PC-3 (cell line): ENCODE measurements at regions not wholly inside any gene's neighbourhood (a gene's known extent, or its start where the extent isn't known, plus 50 kb on each side); places are given as distances from the start of the nearest gene placed in this dataset.

Experiments used
- ATAC-seq: fragments of 200-7000 bp; cut with Tn5 transposase; 2 replicates; pipeline ENCODE4 v1.9.1; 2020; ENCODE audit warnings: mild to moderate bottlenecking, moderate library complexity
- BruUV-seq: library from RNA; stranded (reverse); fragments of 400-500 nt; replicated peaks from 2 replicates; lab custom pipeline; 2021; lab: Mats Ljungman, UMichigan
- CTCF ChIA-PET: fragments of 300-600 bp; sonication (Branson Sonifier 250); formaldehyde crosslinking; loops from one replicate; lab custom pipeline; 2022; ENCODE audit warnings: antibody characterized with exemption; lab: Charles Lee
- POLR2A ChIA-PET: fragments of 300-600 bp; sonication (Branson Sonifier 250); formaldehyde crosslinking; loops from one replicate; lab custom pipeline; 2022; ENCODE audit warnings: antibody characterized with exemption; ENCODE audit not compliant: unreplicated experiment; lab: Charles Lee
- DNase-seq: peaks from one replicate; pipeline ENCODE4 v3.0.0-alpha.2; 2015
- H2AFZ ChIP-seq: fragments of 300-600 bp; sonication (generic); 2 replicates; pipeline ENCODE4 v1.6.0; 2016; ENCODE audit warnings: antibody characterized with exemption, low read length
- H3F3A ChIP-seq: fragments of 300-600 bp; sonication (generic); one replicate; pipeline ENCODE4 v1.6.0; 2017; ENCODE audit warnings: antibody characterized with exemption, low read length, control low read depth, mild to moderate bottlenecking; ENCODE audit not compliant: unreplicated experiment
- H3K27ac ChIP-seq: fragments of 300-600 bp; sonication (generic); 2 replicates; pipeline ENCODE4 v1.5.1; 2016; ENCODE audit warnings: mild to moderate bottlenecking, low read length
- H3K27me3 ChIP-seq: fragments of 300-600 bp; sonication (generic); 2 replicates; pipeline ENCODE4 v1.6.1; 2016; ENCODE audit warnings: low read length, mixed read lengths
- H3K36me3 ChIP-seq: fragments of 300-600 bp; sonication (generic); 2 replicates; pipeline ENCODE4 v1.6.1; 2016; ENCODE audit warnings: low read depth, mixed run types, low read length, mixed read lengths
- H3K4me1 ChIP-seq: fragments of 300-600 bp; sonication (generic); 2 replicates; pipeline ENCODE4 v1.5.1; 2016; ENCODE audit warnings: low read length; ENCODE audit not compliant: insufficient read depth
- H3K4me2 ChIP-seq: fragments of 300-600 bp; sonication (generic); 2 replicates; pipeline ENCODE4 v1.6.0; 2016; ENCODE audit warnings: low read length
- H3K4me3 ChIP-seq: fragments of 300-600 bp; sonication (generic); 2 replicates; pipeline ENCODE4 v1.5.1; 2016; ENCODE audit warnings: mild to moderate bottlenecking, low read length, mixed read lengths
- H3K79me2 ChIP-seq: fragments of 300-600 bp; sonication (generic); 2 replicates; pipeline ENCODE4 v1.6.1; 2017; ENCODE audit warnings: low read length, mixed read lengths
- H3K9ac ChIP-seq: fragments of 300-600 bp; sonication (generic); 2 replicates; pipeline ENCODE4 v1.6.0; 2016; ENCODE audit warnings: mild to moderate bottlenecking, low read length
- H3K9me2 ChIP-seq: fragments of 300-600 bp; sonication (generic); replicated peaks from 2 replicates; pipeline ENCODE4 v1.6.1; 2016; ENCODE audit warnings: mixed run types, low read length, mixed read lengths
- H3K9me3 ChIP-seq: fragments of 300-600 bp; sonication (generic); 2 replicates; pipeline ENCODE4 v1.6.1; 2016; ENCODE audit warnings: low read length, mixed read lengths
- H4K20me1 ChIP-seq: fragments of 300-600 bp; sonication (generic); 2 replicates; pipeline ENCODE4 v1.6.1; 2016; ENCODE audit warnings: low read length, mixed read lengths
- EZH2 ChIP-seq: fragments of 300-600 bp; sonication (generic); IDR thresholded peaks from one replicate; pipeline ENCODE4 v1.6.1; 2017; ENCODE audit warnings: antibody characterized with exemption, mild to moderate bottlenecking, low read length; ENCODE audit not compliant: unreplicated experiment
- EZH2phosphoT487 ChIP-seq: fragments of 300-600 bp; sonication (generic); IDR thresholded peaks from 2 replicates; pipeline ENCODE4 v1.6.1; 2018; ENCODE audit warnings: mild to moderate bottlenecking, antibody characterized with exemption, low read length, borderline replicate concordance
- intact Hi-C: fragments of 100-400 bp; cut with micrococcal nuclease; formaldehyde crosslinking; loops from 2 replicates; pipeline ENCODE4 v1.9.0; 2023
- TF ChIP-seq, protein P1 (sequence below): fragments of 300-600 bp; sonication (generic); conservative IDR thresholded peaks from 2 replicates; pipeline ENCODE4 v1.5.1; 2017; ENCODE audit warnings: antibody characterized with exemption, low read depth, mild to moderate bottlenecking, low read length

DNA sequence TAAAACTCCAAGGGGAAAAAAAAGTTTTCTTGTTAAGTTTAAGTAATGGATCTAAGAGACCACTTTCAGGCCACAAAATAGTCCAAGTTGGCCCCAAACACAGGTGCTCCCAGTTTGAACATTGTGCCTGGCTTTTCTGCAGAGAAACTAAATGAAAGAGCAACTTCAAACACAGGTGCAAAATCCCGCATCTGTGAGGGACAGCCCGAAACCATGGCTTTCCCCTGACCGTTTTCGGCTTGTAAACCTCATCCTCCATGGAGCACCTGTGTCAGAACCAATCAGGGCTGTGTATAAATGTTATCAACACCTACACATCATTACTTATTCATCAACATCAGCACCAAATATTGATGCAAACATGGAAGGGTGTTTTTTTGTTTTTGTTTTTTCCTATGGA, 126.8 kb upstream of the OBI1 start:
- Histone ChIP-seq H3K79me2 (no peaks in the 10 kb centered on the region), H3K4me1 (no peaks in the 10 kb centered on the region), H3F3A (no peaks in the 10 kb centered on the region), H3K9ac (no peak overlapping the region), H3K9me2 (no peaks in the 10 kb centered on the region), H3K4me3 (no peak overlapping the region), H3K27me3 (peaks cover 68% of the 10 kb centered on the region), H3K9me3 (no peaks in the 10 kb centered on the region), H3K36me3 (no peaks in the 10 kb centered on the region), H4K20me1 (no peaks in the 10 kb centered on the region), H3K4me2 (no peak overlapping the region), H2AFZ (no peak overlapping the region), H3K27ac (no peak overlapping the region)
- ATAC-seq (no peak), DNase-seq (no peak)
- intact Hi-C loops, result no loop called here
- ChIA-PET POLR2A (no interaction called here), CTCF (no interaction called here)
- TF ChIP-seq EZH2, result no peak
- TF ChIP-seq, protein P1, sequence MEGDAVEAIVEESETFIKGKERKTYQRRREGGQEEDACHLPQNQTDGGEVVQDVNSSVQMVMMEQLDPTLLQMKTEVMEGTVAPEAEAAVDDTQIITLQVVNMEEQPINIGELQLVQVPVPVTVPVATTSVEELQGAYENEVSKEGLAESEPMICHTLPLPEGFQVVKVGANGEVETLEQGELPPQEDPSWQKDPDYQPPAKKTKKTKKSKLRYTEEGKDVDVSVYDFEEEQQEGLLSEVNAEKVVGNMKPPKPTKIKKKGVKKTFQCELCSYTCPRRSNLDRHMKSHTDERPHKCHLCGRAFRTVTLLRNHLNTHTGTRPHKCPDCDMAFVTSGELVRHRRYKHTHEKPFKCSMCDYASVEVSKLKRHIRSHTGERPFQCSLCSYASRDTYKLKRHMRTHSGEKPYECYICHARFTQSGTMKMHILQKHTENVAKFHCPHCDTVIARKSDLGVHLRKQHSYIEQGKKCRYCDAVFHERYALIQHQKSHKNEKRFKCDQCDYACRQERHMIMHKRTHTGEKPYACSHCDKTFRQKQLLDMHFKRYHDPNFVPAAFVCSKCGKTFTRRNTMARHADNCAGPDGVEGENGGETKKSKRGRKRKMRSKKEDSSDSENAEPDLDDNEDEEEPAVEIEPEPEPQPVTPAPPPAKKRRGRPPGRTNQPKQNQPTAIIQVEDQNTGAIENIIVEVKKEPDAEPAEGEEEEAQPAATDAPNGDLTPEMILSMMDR, result no peak
- no peak for TF ChIP-seq EZH2phosphoT487
- no TSS peak for BruUV-seq

DNA sequence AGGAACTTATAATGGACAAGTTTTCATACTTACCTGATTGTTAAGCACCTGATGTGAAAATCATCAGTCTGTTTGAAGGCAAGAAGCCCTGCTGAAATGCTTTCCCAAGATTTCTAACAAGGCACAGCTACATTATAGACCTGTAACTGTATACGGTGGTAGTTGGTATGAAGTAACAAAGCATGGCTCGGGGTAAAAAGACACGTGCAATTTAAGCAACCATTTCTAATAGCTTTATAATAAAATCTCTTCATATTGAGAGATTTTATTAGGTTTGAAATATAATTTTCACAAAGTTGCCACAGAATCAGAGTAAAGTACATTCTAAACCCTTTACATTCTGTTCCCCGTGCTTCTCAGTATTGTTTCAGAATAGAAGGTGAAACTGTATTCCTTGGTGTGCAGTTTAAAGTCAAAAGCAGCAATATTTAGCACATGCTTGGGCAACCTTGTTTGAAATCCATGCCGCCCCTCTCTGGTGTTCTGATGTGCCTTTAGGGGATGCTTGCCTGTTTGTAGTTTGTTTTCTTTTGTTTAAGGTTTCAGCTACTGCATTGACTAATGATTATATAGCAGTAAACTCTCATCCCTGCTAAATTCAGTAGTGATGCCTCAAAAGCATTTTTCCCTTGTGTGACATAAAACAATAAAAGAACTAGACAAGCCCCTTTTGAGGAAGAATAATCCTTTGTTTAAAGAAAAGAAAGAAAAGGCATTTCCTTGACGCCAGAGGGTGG, 125.2 kb upstream of the OBI1 start:
- intact Hi-C loops, result no loop called here
- no TSS peak for BruUV-seq

DNA sequence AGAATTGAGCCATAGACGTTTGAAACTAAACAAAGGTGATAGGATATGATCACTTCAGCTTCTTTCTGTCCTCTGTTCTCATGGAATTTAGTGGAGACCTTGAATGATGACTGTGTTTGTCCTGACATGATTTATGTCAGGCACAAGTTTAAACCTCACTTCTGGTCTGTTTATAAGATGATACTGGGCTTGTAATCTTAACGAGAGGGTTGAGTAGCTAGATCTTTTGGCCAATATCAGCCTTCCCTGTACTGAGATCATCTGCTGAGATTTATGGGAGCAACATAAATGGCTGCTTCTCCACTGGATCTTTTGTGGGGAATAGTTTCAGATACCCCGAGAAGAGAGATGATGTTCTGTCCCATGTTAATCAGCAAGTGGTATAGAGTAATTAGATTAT, 121.8 kb upstream of the OBI1 start:
- no peak overlapping the region for H3K9ac ChIP-seq
- DNase-seq (no peak), ATAC-seq (no peak)
- no peak overlapping the region for H3K27ac ChIP-seq
- H3F3A ChIP-seq, result no peaks in the 10 kb centered on the region
- ChIA-PET CTCF (no interaction called here), POLR2A (no interaction called here)
- TF ChIP-seq, protein P1, result no peak
- TF ChIP-seq EZH2phosphoT487, result no peak
- no peak for TF ChIP-seq EZH2
- intact Hi-C loops, result no loop called here
- no peak overlapping the region for H2AFZ ChIP-seq
- H3K27me3 ChIP-seq, result peaks cover 84% of the 10 kb centered on the region
- no peak overlapping the region for H3K4me2 ChIP-seq
- no peaks in the 10 kb centered on the region for H4K20me1 ChIP-seq
- no peaks in the 10 kb centered on the region for H3K9me3 ChIP-seq
- no peaks in the 10 kb centered on the region for H3K9me2 ChIP-seq
- no peaks in the 10 kb centered on the region for H3K79me2 ChIP-seq
- no peak overlapping the region for H3K4me3 ChIP-seq
- no peaks in the 10 kb centered on the region for H3K36me3 ChIP-seq
- H3K4me1 ChIP-seq, result no peaks in the 10 kb centered on the region
- BruUV-seq, result no TSS peak

More for the DNA sequence above, 125.2 kb upstream of the OBI1 start:
- H3K9ac ChIP-seq, result no peak overlapping the region
- ChIA-PET CTCF (no interaction called here), POLR2A (interaction anchor here (0.6 kb wide), 1 partner anchor 214 kb away, joined by 8 read pairs; no protein-coding TSS in a partner anchor)
- H4K20me1 ChIP-seq, result no peaks in the 10 kb centered on the region
- no peaks in the 10 kb centered on the region for H3K9me2 ChIP-seq
- H2AFZ ChIP-seq, result no peak overlapping the region
- no peaks in the 10 kb centered on the region for H3K79me2 ChIP-seq
- no peaks in the 10 kb centered on the region for H3K4me1 ChIP-seq
- H3K4me3 ChIP-seq, result no peak overlapping the region
- peaks cover 80% of the 10 kb centered on the region for H3K27me3 ChIP-seq
- TF ChIP-seq, protein P1, result no peak
- TF ChIP-seq EZH2phosphoT487, result no peak
- no peak for TF ChIP-seq EZH2
- no peak overlapping the region for H3K4me2 ChIP-seq
- ATAC-seq (no peak), DNase-seq (no peak)
- no peaks in the 10 kb centered on the region for H3K9me3 ChIP-seq
- H3K36me3 ChIP-seq, result no peaks in the 10 kb centered on the region
- no peak overlapping the region for H3K27ac ChIP-seq
- H3F3A ChIP-seq, result no peaks in the 10 kb centered on the region
